IPS-NIHi11 (cell line): ENCODE measurements at regions not wholly inside any gene's neighbourhood (a gene's known extent, or its start where the extent isn't known, plus 50 kb on each side); places are given as distances from the start of the nearest gene placed in this dataset.

ENCODE experiments used
- DNase-seq: peaks from one replicate; pipeline ENCODE4 v3.0.0; 2012; ENCODE audit warnings: mixed read lengths, low spot score

DNA sequence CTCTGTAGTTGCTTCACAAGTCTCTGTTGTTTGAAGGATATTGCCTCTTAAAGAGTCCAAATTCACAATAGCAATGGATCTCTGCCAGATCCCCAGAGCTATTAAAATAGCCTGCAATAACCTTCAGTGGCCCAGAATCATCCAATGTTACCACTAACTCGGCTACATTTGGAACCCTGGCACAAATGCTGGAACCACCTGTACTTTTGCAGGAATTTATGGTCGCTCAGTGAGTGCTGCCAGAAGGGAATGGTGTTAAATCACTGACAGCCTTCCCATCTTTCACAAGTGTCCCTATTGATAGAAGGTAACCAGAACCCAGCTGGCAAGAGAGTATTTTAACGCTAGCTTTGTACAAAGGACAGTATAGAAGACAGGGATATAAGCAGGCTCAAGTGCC lies 298.8 kb upstream of the PLSCR5 start:
- DNase-seq = no peak

DNA sequence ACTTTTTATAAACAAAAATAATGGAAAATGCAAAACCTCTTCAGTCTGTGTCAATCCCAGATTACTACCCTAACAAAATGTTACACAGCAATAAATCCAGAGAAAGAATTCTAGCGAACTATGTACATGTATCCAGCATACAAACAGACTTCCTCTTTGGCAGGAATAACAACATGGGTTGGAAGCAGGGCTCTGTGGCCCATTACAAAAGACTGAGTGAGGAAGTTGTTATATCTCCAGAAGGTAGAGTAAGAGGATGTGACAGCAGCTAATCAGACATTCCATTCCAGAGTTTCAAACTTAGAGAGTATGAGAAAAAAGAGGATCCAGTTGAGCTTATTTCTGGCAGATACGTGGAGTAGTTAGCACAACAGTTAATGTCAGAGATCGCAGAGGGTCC lies 294.0 kb upstream of the PLSCR5 start:
- DNase-seq = no peak

DNA sequence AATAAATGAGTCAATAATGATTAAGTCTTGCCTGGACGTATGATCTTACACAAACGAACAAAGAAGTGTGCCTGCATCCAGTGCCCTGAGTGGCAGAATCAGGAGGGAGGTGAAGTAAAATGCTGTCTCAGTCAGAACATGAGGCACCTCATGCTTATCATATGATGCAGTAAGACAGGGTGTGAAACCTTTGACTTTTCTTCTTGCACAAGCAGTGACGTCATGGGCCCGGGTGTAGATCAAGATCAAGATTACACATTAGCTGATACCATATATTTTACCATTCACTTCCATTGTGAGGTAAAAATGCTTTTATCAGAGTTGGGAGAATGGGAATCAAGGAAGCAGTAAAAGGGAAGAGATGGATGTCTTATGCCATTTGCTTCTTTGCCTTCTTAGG lies 291.6 kb upstream of the PLSCR5 start:
- no peak for DNase-seq

DNA sequence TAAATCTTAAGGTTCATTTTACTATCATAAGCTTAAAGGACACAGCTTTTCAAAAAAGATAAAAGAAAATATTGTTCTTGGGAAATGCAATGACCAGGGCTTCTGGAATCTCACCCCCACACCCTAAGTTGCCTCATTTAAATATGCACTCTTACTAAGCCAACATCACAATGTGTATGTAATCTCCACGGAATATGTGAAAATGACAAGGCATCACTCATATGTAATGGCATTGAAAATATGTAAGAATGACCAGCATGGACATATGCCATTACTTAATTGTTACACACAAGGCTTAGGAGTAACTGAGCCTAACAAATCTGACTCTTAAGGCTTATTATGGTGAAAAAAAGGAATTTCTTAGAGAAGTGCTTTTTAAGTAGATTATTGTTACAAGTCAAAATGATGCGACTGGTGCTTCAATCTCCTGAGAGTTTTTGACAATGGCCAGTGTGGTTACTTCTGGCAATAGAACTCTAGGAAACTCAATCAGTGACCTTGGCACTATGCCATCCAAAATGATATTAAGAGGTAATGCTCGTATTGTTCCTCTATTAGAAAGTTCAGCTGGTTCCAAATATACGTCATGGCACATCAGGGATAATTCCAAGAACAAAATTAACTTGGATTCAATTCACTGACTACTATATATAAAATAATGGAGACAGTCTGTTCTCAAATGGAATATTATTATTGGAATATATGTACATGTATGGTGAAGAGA lies 290.0 kb upstream of the PLSCR5 start:
- DNase-seq = no peak

DNA sequence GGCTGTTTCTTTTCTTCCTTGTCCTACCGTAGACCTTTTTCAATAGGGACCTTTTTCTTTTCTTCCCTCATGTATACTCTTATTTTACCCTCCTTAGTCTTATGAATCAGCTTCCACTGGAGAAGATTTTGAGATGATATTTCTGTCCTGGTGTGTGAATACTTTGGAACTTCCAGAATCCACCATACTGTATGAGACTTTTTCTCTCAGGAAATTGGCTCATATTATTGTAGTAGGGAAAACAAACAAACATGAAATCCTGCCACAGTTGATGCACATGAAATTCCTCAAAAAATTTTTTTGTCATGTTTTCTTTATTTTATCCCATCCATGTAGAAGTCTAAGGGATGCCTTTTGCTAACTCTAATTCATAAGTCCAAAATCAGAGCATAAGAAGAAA lies 289.3 kb upstream of the PLSCR5 start:
- no peak for DNase-seq

DNA sequence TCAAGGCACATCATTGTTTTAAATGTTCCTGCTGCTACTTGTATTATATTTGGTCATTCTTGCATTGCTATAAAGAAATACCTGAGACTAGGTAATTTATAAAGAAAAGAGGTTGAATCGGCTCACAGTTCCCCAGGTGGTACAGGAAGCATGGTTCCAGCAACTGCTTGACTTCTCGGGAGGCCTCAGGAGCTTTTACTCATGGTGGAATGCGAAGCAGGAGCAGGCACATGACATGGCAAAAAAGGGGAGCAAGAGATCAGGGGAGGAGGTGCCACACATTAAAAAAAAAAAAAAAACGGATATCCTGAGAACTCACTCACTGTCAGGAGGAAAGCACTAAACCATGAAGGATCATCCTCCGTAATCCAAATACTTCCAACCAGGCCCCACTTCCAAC lies 286.9 kb upstream of the PLSCR5 start:
- DNase-seq = no peak

DNA sequence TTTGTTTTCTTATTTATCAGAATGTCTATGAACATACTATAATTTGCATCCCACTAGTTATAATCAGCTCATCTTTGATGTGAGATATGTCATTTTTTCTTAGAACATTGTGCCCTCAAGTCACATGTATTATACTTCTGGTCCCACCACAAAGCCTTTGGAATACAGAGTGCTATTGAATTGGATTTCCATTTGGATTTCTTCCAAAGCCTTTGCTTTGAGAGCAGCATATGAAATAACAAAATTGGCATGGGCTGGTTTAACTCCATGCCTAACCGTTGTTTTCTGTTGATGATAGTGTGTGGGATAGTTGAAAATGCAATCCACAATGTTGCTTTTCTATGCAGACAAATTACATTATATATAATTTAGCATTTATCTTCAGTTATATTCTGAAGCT lies 284.5 kb upstream of the PLSCR5 start:
- no peak for DNase-seq

DNA sequence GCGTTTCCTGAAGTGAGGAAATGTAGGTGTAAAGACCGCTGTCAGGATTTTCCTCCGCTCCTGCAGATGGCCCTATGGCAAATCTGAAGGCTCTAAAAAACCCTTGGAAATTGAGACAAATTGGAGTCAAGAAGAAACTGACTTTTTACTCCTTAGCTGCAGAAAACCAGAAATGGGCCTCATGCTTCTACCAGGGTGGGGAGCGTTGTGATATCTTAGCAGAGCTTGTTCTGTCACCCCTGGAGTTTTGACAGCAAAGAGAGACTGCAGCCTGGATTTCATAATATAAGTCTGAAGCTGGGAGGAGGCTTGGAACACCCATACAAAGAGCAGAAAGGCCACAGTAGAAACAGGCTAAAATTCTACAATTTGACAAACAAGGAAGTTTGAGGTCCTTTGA lies 283.0 kb upstream of the PLSCR5 start:
- no peak for DNase-seq

DNA sequence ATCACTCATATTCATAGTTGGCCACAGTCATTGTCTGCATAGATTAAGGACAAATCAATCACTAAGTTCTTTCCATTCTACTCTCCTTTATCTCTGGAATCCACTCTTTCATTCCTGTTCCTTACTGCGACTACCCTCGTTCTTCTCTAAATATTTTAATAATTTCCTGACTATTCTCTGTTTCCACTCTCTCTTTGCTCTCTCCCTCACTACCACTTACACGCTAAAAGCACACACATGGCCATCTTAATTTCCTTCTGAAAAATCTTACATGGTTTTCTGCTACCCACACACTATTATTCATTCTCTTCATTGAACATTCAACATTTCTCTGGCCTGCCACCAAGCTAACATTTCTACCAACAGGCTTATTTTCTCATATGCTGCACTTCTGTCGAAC lies 279.6 kb upstream of the PLSCR5 start:
- no peak for DNase-seq

DNA sequence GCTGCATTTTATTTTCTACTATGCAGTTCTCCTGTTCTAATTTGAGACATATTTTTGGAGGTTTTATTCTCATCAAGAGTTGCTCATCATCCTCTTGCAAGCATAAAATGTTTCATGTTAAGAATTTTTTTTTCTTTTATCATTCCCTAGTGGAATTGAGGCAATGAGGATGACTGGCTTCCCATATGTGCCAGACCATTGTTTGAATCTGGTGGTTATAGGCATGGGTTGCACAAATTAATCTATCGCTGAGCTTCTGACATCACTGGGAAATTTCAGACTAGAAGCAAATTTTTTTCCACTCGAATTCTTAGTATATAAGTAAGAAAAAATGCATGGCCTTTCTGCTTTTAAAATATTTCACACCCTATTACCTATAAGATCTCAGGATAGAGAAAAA lies 279.1 kb upstream of the PLSCR5 start:
- DNase-seq = no peak

DNA sequence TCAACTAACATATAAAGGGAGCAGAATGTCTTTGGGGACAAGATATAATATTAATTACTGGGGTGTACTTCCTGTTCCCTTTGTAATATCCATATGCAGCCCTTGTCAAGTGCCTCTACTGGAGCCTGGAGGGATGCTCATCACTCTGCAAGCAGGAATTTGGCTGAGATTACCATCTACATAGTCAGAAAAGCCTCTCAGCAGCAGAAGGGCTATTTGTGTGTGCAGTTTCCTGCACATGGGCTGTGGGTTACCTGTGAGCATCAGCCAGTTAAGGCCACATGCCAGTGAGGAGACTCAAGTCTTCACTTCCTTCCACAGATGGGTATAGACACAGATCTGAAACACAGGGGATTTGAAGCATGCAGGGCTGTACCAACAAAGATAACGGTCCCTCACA lies 278.1 kb upstream of the PLSCR5 start:
- no peak for DNase-seq

DNA sequence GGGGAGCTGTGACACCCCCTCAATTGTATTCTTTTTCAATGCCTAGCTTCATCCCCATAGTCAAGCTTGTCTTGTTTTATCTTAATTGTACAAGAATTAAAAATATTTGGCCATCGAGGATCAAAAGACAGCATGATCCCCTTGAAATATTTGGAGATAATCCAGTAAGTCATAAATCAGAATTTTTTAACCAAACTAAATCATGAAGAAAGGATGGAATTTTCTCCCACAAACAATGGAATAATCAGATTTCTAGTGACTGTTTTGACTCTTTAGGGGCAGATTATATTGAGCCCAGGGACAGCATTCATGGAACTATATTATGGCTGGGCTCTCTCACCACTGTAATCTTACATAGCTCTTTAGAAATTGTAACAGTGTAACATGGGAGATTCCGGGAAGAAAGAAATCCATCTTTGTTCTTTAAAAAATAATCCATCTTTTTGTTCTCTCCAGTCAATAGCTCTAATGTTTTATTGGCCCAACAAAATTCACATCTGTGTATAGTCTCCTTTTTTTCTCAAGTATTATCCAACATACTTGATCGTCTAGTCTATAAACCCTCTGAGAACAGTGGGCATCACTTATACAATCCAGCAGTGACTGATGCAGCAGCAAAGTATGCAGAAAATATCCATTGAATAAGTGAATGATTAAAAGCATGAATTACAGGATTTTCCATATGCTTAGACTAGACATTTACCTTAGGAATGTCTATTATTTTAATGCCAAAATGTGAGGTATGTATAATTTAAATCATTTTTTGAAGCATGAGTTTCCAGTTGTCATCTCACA lies 277.0 kb upstream of the PLSCR5 start:
- DNase-seq = no peak

DNA sequence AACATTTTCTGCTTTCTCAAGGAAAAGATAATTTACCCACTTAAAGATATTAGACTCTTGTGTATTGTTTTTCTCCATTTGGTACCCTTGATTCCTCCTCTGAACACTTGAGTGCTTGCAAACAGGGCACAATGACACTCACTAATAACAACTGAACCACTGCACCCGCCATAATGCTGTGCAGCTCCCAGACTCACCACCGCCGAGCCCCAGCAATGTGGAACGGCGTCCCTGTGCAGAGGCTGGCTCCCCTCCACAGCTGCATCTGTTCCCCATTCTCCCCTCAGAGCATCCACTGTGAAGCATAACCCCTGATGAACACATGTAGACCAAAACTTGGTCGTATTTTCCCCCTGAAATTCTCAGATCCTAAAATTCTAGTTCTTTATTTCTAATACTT lies 276.2 kb upstream of the PLSCR5 start:
- DNase-seq = no peak

DNA sequence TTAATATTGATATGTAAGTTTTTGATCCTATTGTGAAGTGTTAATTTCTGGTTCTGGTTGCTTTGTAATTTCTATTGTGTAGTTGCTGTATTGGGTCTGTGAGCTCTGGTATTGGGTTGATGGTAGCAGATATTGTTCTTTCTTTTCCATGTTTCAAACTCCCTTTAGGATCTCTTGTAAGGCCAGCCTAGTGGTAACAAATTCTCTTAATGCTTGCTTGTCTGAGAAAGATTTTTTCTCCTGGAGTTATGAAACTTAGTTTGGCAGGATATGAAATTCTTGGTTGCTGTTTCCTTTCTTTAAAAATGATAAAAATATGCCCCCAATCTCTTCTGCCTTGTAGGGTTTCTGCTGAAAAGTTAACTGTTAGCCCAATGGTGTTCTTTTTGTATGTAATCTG lies 268.6 kb upstream of the PLSCR5 start:
- DNase-seq = no peak

DNA sequence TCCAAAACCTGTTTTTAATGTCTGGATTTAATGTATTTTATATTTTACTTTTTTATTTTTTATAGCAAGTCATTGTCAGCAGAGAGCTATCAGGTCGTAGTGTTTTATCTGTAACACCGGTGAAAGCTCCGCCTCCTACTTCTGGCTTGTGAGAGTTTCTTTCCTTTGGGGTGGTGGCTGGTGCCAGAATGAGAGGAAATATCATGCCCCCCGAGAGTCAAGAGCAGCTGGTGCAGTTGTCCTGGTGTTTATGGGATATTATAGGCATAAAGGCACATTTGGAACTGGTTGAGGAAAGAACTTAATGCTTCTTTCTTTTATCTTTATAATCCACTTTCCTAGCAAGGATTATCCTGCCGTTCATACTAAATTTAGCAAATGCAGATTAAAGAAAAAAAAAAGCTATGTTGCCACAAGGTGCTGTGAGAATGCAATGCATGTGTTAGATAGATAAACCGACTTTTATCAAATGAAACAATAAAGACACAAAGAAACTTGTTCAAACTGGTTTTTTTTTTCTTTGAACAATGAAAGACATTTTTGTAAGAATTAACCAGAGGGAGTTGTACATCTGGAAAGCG lies 260.1 kb upstream of the PLSCR5 start:
- no peak for DNase-seq

DNA sequence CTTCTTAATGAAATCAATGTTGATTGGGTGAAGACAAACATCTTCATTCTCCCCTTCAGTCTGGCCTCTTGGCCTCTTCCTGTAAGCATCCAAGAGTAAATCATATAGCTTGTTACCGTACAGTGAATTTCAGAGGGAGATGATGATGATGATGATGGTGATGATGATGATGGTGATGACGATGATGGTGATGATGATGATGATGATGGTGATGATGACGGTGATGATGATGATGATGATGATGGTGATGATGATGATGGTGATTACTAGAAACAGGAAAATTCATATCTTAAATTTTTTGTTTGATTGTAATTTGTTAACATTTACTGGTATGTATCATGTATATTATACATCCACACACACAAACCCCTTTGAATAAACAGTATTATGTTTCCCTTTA lies 256.1 kb upstream of the PLSCR5 start:
- no peak for DNase-seq

DNA sequence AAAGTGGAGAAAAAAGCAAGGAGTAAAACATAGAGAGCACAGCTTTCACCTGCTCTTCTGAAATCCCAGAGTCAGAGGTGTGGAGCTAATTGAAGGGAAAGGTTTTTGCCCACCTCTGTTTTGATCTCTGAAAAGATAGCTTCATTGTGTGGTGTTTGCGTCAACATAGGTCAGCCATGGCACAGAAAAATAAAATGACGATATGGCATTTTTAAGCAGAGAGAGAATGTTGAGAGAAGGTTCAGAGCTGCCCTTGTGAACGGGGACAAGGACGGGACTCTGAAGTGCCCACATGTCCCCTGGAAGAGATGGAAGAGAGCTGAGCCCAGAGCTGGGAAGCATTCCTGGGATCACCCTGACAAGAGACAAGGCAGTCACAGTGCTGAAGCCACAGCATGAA lies 249.4 kb upstream of the PLSCR5 start:
- DNase-seq = no peak

DNA sequence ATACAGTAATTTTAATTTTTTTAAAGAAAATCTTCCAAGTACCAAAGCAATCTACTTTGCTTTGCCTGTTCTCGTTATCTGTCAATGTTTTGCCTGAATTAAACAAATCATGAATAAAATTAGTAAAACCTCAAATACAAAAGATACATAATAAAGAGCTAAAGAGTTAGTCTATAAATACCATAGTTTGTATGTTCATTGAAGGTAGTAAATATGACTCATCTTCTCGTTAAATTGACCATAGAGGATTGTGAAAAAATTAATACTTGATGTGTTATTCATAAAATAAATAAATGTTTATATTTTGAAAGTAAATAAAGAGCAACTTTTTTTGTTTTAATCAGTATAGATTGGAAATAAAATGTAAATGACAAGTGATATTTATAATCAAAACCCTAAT lies 246.5 kb upstream of the PLSCR5 start:
- DNase-seq = no peak

DNA sequence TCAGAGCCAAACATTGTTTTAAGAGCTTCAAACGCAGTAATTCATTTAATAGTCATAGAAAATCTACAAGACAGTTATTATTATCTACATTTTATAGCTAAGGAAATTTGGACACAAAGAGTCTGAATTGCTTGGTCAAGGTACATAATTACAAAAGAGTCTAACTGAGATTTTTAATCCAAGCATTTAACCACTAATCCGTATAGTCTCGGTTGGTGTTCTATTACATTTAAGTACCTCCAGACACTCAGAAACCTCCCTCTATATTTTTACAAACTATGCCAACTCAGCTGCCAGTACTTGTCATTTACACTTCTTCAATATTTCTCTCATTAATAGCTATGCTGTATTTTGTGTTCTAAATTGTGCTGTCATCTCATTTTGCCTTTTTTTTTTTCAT lies 240.2 kb upstream of the PLSCR5 start:
- no peak for DNase-seq

DNA sequence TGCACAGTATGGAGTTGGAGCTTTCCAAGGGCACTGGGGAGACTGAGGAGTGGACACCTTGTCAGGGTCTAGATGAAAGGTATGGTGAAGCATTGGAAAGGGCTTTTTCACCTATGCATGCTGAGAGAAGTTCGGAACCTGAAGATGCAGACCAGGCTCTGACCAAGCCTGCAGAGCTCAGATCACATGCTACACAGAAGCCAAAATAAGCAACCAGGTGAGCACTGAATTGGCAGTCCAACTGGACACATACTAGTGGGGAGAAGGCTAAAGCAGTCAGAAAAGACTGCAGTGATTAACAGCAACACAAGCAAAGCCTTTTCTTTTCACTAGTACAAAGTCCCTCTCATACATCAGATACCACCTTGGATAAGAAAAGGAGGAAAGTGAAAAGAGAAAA lies 238.3 kb upstream of the PLSCR5 start:
- no peak for DNase-seq

DNA sequence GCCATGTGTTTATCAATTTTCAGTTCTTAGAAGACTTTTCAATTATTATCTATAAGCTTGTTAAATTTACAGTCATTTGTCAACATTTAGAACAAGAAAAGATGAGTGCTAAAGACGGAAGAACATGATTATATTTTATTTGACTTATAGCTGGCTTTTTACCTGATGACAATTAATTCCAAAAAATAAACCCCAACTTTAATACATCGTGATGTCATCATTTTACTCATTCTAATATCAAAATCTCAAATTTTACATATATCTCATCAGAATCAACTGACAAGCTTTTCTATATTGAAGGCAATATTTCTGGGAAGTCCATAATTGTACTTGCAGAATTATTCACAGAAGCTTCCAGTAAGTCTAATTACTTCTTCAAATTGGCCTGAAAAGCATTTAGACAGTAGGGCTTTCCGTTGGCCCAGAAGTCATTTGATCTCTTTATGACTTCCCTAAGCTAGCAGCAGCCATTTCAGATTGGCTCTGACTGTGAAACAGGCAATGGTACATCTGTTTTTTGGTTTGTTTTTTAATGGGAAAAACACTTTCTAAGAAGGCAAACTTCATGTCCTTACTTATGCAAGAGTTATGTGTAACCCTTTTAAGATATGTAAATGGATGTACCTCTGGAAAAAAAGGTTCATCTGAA lies 234.7 kb upstream of the PLSCR5 start:
- DNase-seq = no peak

DNA sequence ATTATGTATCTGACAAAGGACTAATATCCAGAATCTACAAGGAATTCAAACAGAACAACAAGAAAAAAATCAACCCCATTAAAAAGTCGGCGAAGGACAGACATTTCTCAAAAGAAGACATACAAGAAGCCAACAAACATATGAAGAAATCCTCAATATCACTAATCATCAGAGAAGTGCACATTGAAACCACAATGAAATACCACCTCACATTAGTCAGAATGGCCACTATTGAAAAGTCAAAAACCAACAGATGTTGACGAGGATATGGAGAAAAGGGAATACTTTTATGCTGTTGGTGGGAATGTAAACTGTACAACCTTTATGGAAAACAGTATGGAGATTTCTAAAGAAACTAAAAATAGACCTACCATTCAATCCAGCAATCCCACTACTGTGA lies 233.1 kb upstream of the PLSCR5 start:
- DNase-seq = no peak

DNA sequence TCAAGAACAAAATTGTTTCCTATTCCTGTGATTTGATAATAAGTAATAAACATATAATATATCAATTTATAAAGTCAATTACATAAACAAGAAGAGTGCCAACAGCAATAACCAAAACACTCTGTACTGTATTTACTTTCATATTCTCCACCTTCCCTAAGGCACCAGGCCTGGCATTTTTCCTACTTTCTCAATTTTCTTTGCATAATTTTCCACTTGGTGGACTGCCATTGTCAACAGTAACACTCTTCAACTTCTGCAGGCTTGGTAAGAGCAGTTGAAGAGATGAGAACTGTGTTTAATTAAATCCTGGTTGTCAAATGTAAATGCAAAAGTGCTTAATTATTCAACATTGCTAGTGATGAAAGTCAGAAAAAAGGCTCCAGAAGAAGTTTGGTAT lies 229.8 kb upstream of the PLSCR5 start:
- no peak for DNase-seq
